Heart left ventricle (tissue), 13 donors: ENCODE measurements at regions not wholly inside any gene's neighbourhood (a gene's known extent, or its start where the extent isn't known, plus 50 kb on each side); places are given as distances from the start of the nearest gene placed in this dataset.

Experiments
- CTCF ChIP-seq, 12 donors: fragments of 200-600 bp; sonication (generic) in 4 of 12; IDR thresholded peaks; one replicate each; pipeline versions ENCODE4 v1.5.0 to v1.8.0; 2018 to 2022; ENCODE audit warnings: antibody characterized with exemption in 12 of 12, mild to moderate bottlenecking in 5 of 12
- POLR2A ChIP-seq, 2 donors: fragments of 450-650 bp; IDR thresholded peaks; one replicate each; pipeline ENCODE4 v1.6.1; 2017; ENCODE audit warnings: antibody characterized with exemption in 2 of 2, mild to moderate bottlenecking in 2 of 2, moderate library complexity in 2 of 2
- donor health status: ischemic (EF 13 %, LVEDD 7.1; RV severe dilation, severe dysfunction).
- donor health status: DM: no; HTN: yes; CAD: no.
- donor health status: DM: no; HTN: no; CAD: no.
- donor health status: ischemic (EF 25% LVEDD 6.9; RV normal size, moderate dysfunction).
- donor health status: ischemic (EF 25% LVEDD 5.7; RV mildly dilated, moderate dysfunction).
- donor health status: ischemic (EF 35%, LVEDD 5.7; RV mildly dilated, moderate dysfunction).
- donor health status: nonischemic (EF 11% LVEDD 7.7; RV severe dilation, severe dysfunction).
- donor health status: DM: yes; HTN: yes; CAD: no.
- donor health status: PGD.
- donor health status: ischemic (EF 29% LVEDD 5.4; RV normal size, mild dysfunction).
- donor health status: nonischemic (EF 23%, LVEDD 6.1; RV moderate dilation, normal function).

- no peak for TF ChIP-seq POLR2A (IDR thresholded peaks at IDR 0.05)
- no peak for TF ChIP-seq CTCF (IDR thresholded peaks at IDR 0.05)
Measured at GRCh38 chr5:15285901-15286583, 213.9 kb upstream of the FBXL7 start.
